ENCODE measurements at regions not wholly inside any gene's neighbourhood (a gene's known extent, or its start where the extent isn't known, plus 50 kb on each side); places are given as distances from the start of the nearest gene placed in this dataset.

DNA sequence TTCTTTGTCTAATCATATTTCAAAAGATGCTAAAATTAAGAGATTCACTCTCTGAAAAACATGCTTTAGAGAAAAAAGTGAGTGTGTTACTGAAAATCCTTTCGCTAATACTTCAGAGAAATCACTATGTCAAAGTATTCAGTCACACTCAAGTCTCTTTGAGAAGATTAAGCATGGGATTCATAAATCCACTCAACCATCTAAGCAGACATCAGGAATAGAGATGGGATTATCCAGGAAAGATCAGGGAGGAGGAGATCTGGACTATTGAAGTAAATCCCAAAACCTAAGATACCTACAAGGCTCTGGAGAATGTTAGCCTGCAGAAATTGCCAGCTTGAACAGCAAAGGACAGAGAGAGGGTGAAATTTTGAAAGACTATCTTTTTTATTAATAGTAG lies 317.2 kb upstream of the ACO1 start:
- Histone ChIP-seq H3K4me2 (ENCODE audit: insufficient read depth, low read length) (no peak overlapping the region), H3K27ac (ENCODE audit: insufficient read depth, low read depth, low read length) (no peak overlapping the region), H3K4me1 (ENCODE audit: control insufficient read depth, extremely low read depth, insufficient read depth, low read length) (no peaks in the 10 kb centered on the region), H3K4me3 (replicated peaks in 1 of 3; ENCODE audit: insufficient read depth in 1 of 3, low read depth in 1 of 3, low read length in 3 of 3) (no peak overlapping the region), H3K9me3 (replicated peaks; ENCODE audit: control insufficient read depth, insufficient read depth, low read length) (no peaks in the 10 kb centered on the region), H4K20me1 (replicated peaks; ENCODE audit: control insufficient read depth, extremely low read depth, insufficient read depth, low read length) (no peaks in the 10 kb centered on the region), H3K79me2 (ENCODE audit: control insufficient read depth, insufficient read depth, low read length) (no peaks in the 10 kb centered on the region), H3K36me3 (ENCODE audit: control insufficient read depth in 2 of 2, extremely low read depth in 1 of 2, insufficient read depth in 2 of 2, low read length in 2 of 2) (no peaks in the 10 kb centered on the region), H3K27me3 (ENCODE audit: control insufficient read depth in 2 of 2, insufficient read depth in 2 of 2, low read length in 2 of 2) (no peaks in the 10 kb centered on the region), H3K9me1 (replicated peaks; ENCODE audit: control insufficient read depth, extremely low read depth, insufficient read depth, low read length) (no peaks in the 10 kb centered on the region), H3K9ac (replicated peaks; ENCODE audit: extremely low read depth, insufficient read depth, low read length) (no peak overlapping the region), H2AFZ (ENCODE audit: low read depth, low read length) (no peak overlapping the region)
- DNase-seq (ENCODE audit: low read depth, low spot score) (no peak), FAIRE-seq (no peak)
- BruUV-seq (replicated peaks): no TSS peak
- TF ChIP-seq, protein P1, sequence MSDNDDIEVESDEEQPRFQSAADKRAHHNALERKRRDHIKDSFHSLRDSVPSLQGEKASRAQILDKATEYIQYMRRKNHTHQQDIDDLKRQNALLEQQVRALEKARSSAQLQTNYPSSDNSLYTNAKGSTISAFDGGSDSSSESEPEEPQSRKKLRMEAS (IDR thresholded peaks at IDR 0.05; ENCODE audit: insufficient read depth, insufficient read length): no peak
- no peak for TF ChIP-seq FOS (IDR thresholded peaks at IDR 0.05; ENCODE audit: borderline replicate concordance, insufficient read depth, low read length)
- TF ChIP-seq GATA2 (IDR thresholded peaks at IDR 0.05; ENCODE audit: insufficient read depth, insufficient read length, low read depth, low read length): no peak
- TF ChIP-seq, protein P2, sequence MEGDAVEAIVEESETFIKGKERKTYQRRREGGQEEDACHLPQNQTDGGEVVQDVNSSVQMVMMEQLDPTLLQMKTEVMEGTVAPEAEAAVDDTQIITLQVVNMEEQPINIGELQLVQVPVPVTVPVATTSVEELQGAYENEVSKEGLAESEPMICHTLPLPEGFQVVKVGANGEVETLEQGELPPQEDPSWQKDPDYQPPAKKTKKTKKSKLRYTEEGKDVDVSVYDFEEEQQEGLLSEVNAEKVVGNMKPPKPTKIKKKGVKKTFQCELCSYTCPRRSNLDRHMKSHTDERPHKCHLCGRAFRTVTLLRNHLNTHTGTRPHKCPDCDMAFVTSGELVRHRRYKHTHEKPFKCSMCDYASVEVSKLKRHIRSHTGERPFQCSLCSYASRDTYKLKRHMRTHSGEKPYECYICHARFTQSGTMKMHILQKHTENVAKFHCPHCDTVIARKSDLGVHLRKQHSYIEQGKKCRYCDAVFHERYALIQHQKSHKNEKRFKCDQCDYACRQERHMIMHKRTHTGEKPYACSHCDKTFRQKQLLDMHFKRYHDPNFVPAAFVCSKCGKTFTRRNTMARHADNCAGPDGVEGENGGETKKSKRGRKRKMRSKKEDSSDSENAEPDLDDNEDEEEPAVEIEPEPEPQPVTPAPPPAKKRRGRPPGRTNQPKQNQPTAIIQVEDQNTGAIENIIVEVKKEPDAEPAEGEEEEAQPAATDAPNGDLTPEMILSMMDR (IDR thresholded peaks at IDR 0.05; ENCODE audit: extremely low read depth in 1 of 2, insufficient read depth in 1 of 2, low read depth in 1 of 2, low read length in 2 of 2): no peak
- no peak for TF ChIP-seq MYC (IDR thresholded peaks at IDR 0.05; ENCODE audit: low read depth, low read length)
- no peak for TF ChIP-seq JUN (IDR thresholded peaks at IDR 0.05; ENCODE audit: borderline replicate concordance, insufficient read depth, insufficient read length, low read depth)
- TF ChIP-seq POLR2A (IDR thresholded peaks at IDR 0.05; ENCODE audit: low read depth, low read length): no peak
- TF ChIP-seq EZH2 (IDR thresholded peaks at IDR 0.05; ENCODE audit: borderline replicate concordance, low read depth, low read length, severe bottlenecking): no peak
- no peak for TF ChIP-seq POLR2AphosphoS5 (IDR thresholded peaks at IDR 0.05; ENCODE audit: insufficient read depth, low read depth, low read length)
- dilution Hi-C loops (cut with MboI; ENCODE audit: extremely low pct_ligation_motif_present, low sequenced_read_pairs) (no loop called here), intact Hi-C loops (cut with micrococcal nuclease) (no loop called here)
- ChIA-PET CTCF (no interaction called here), POLR2A (no interaction called here)
